ENCODE measurements at regions not wholly inside any gene's neighbourhood (a gene's known extent, or its start where the extent isn't known, plus 50 kb on each side); places are given as distances from the start of the nearest gene placed in this dataset.

DNA sequence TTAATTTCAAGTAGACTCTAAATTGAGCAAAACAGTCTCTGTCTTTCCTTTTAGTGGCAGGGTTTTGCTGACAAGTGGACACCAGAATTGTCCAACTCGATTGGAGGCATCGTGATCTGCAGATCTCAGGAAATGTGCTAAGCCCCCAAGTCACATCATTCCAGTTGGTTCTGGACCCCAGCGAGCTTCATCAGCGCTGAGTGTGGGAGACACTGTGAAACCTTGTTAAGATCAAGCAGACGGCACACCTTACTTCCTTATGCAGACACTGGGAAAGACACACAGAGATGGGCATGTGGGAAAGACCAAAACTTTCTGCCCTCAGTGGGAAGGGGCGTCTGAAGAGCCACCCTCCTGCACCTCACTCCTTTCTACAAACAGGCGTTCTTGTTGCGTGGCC lies 440.8 kb downstream of the GLRX3 start:
- Histone ChIP-seq H2BK15ac (ENCODE audit: low read depth, low read length) (no peak overlapping the region), H3K23ac (ENCODE audit: insufficient read length, low read depth, low read length) (no peak overlapping the region), H2BK5ac (ENCODE audit: insufficient read length, low read length) (no peak overlapping the region), H4K5ac (ENCODE audit: insufficient read length, low read depth, low read length) (no peak overlapping the region), H2BK120ac (ENCODE audit: low read depth, low read length, poor library complexity, severe bottlenecking) (no peak overlapping the region), H3K23me2 (ENCODE audit: insufficient read length, low read depth, low read length, poor library complexity, severe bottlenecking) (no peaks in the 10 kb centered on the region), H3K27ac (ENCODE audit: insufficient read length, low read depth, low read length) (no peak overlapping the region), H3T11ph (ENCODE audit: low read length) (no peak overlapping the region), H3K4ac (ENCODE audit: low read depth, low read length) (no peak overlapping the region), H3K4me2 (ENCODE audit: insufficient read depth, insufficient read length, low read length) (no peak overlapping the region), H4K91ac (ENCODE audit: insufficient read length, low read depth, low read length) (no peak overlapping the region), H4K8ac (replicated peaks; ENCODE audit: insufficient read length, low read depth, low read length) (no peak overlapping the region), H2AK5ac (ENCODE audit: insufficient read length, low read length) (no peak overlapping the region), H2AFZ (ENCODE audit: low read length) (no peak overlapping the region), H3K9ac (ENCODE audit: extremely low read depth, insufficient read length, low read length) (no peak overlapping the region), H3K9me3 (ENCODE audit: control insufficient read depth, low read depth, low read length) (no peaks in the 10 kb centered on the region), H3K4me1 (ENCODE audit: insufficient read depth, low read length) (no peaks in the 10 kb centered on the region; the same call in 1 of the 2 replicates), H4K20me1 (ENCODE audit: control insufficient read depth, insufficient read depth, insufficient read length) (no peaks in the 10 kb centered on the region), H3K14ac (ENCODE audit: insufficient read depth, low read length) (no peak overlapping the region), H3K27me3 (ENCODE audit: insufficient read depth, low read length) (no peaks in the 10 kb centered on the region), H3K79me1 (ENCODE audit: insufficient read depth, low read depth, low read length, poor library complexity, severe bottlenecking) (no peaks in the 10 kb centered on the region), H2BK12ac (ENCODE audit: insufficient read length, low read depth, low read length) (no peak overlapping the region), H2BK20ac (ENCODE audit: low read depth, low read length, poor library complexity, severe bottlenecking) (no peak overlapping the region), H3K56ac (ENCODE audit: insufficient read length, low read depth, low read length) (no peak overlapping the region), H3K18ac (ENCODE audit: insufficient read length, low read depth, low read length) (no peak overlapping the region), H3K79me2 (ENCODE audit: insufficient read depth, low read length) (no peaks in the 10 kb centered on the region)
- no peaks in the 10 kb centered on the region for H3K36me3 Mint-ChIP-seq (ENCODE audit: insufficient read depth in 1 of 3, low read depth in 3 of 3)
- H3K4me1 Mint-ChIP-seq, result peaks cover 5 to 8% of the 10 kb centered on the region in 2 experiments
- DNase-seq, result no peak
- H3K27ac Mint-ChIP-seq, result no peak overlapping the region
- no peaks in the 10 kb centered on the region for H3K9me3 Mint-ChIP-seq
- no peak overlapping the region for H3K4me3 Mint-ChIP-seq
- TF ChIP-seq, protein P1, sequence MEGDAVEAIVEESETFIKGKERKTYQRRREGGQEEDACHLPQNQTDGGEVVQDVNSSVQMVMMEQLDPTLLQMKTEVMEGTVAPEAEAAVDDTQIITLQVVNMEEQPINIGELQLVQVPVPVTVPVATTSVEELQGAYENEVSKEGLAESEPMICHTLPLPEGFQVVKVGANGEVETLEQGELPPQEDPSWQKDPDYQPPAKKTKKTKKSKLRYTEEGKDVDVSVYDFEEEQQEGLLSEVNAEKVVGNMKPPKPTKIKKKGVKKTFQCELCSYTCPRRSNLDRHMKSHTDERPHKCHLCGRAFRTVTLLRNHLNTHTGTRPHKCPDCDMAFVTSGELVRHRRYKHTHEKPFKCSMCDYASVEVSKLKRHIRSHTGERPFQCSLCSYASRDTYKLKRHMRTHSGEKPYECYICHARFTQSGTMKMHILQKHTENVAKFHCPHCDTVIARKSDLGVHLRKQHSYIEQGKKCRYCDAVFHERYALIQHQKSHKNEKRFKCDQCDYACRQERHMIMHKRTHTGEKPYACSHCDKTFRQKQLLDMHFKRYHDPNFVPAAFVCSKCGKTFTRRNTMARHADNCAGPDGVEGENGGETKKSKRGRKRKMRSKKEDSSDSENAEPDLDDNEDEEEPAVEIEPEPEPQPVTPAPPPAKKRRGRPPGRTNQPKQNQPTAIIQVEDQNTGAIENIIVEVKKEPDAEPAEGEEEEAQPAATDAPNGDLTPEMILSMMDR (conservative IDR thresholded peaks at IDR 0.05), result no peak
- no CpG with 5 or more reads among the region's 8 CpGs for WGBS (ENCODE audit: extremely low coverage, insufficient read length, low lambda C conversion rate)
- H3K27me3 Mint-ChIP-seq (ENCODE audit: low read depth), result peaks cover 11% of the 10 kb centered on the region

All from H9 (cell line).